Stimulated activated naive CD8-positive, alpha-beta T cell treated with anti-CD3 and anti-CD28 coated beads, Interleukin-15, amount 100 ng/mL, for 72 hours (primary cell): ENCODE measurements at regions not wholly inside any gene's neighbourhood (a gene's known extent, or its start where the extent isn't known, plus 50 kb on each side); places are given as distances from the start of the nearest gene placed in this dataset.
A peak's percentile ranks its signal among the peaks of the same experiment; 100 is the strongest.

Experiments
- ATAC-seq: fragments of 150-1000 bp; cut with Tn5 transposase; 2 replicates; pipeline ENCODE4 v1.10.0; 2021; ENCODE audit warnings: mild to moderate bottlenecking, moderate library complexity
- DNase-seq, 2 donors: peaks; one replicate each; pipeline ENCODE4 v3.0.0; 2021 to 2022
- H3K27ac Mint-ChIP-seq, 2 donors: one replicate each; pipeline ENCODE4 v1.8.0; 2022; ENCODE audit warnings: mild to moderate bottlenecking in 2 of 2, mixed read lengths in 2 of 2, moderate library complexity in 2 of 2
- H3K27me3 Mint-ChIP-seq: one replicate; pipeline ENCODE4 v1.8.0; 2022; ENCODE audit warnings: mixed read lengths
- H3K4me1 Mint-ChIP-seq: one replicate; pipeline ENCODE4 v1.8.0; 2022; ENCODE audit warnings: mild to moderate bottlenecking, mixed read lengths
- H3K4me3 Mint-ChIP-seq, 2 donors: one replicate each; pipeline ENCODE4 v1.8.0; 2022; ENCODE audit warnings: mild to moderate bottlenecking in 2 of 2, mixed read lengths in 2 of 2, moderate library complexity in 1 of 2
- H3K9me3 Mint-ChIP-seq, 2 donors: one replicate each; pipeline ENCODE4 v1.8.0; 2022; ENCODE audit warnings: mixed read lengths in 2 of 2

DNA sequence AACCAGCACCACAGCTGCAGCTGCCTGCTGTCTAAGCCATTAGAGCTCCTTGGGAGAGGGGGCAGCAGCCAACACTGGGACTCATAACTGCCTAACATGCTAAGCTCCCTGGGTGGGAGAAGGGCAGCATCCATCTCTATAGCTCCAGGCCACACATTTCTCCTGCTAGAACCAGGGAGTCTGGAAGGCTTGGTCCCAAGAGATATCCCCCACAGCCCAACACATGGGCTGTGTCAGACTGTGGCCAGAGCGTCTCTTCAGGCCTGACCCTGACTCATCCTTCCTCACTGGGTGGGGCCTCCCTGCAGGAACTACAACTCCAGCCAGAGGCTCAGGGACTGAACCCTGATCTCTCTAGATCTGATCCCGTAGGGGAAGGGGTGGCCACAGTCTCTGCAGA, 411.1 kb downstream of the HDGFL1 start:
- no peak overlapping the region for H3K27ac Mint-ChIP-seq
- no peak overlapping the region for H3K4me3 Mint-ChIP-seq
- H3K4me1 Mint-ChIP-seq: no peaks in the 10 kb centered on the region
- no peak for DNase-seq
- no peak for ATAC-seq
- peaks cover 7 to 20% of the 10 kb centered on the region in 2 donors for H3K9me3 Mint-ChIP-seq
- H3K27me3 Mint-ChIP-seq: no peaks in the 10 kb centered on the region

DNA sequence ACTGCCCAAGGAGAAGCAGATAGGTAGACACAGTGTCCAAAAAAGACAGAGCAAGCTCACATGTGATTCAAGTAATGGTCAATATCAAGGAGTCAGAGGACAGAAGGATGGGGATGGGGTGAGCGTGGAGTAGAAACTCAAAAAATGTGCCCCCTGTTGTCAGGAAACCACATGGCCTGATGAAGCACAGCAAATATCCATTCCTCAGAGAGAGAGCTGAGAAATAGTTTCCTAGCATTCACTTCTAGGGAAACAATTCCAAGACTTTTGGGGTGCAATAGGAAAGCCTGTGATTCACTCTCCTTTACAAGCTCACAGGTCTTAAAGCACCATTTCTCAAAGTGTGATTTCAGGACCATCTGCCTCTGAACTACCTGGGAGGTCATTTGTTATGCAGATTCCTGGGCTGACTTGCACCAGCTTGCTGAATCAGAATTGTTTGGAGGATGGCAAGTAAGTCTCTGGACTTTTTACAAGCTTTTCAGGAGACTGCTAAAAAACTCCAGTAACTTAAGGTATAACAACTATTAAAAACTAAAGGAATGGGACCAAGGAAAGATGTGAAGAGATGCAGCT, 432.8 kb downstream of the HDGFL1 start:
- H3K4me3 Mint-ChIP-seq: no peak overlapping the region
- H3K9me3 Mint-ChIP-seq: peaks cover 0 to 10% of the 10 kb centered on the region in 2 donors
- DNase-seq: no peak
- no peak overlapping the region for H3K27ac Mint-ChIP-seq
- H3K27me3 Mint-ChIP-seq: no peaks in the 10 kb centered on the region
- ATAC-seq: no peak
- H3K4me1 Mint-ChIP-seq: no peaks in the 10 kb centered on the region

DNA sequence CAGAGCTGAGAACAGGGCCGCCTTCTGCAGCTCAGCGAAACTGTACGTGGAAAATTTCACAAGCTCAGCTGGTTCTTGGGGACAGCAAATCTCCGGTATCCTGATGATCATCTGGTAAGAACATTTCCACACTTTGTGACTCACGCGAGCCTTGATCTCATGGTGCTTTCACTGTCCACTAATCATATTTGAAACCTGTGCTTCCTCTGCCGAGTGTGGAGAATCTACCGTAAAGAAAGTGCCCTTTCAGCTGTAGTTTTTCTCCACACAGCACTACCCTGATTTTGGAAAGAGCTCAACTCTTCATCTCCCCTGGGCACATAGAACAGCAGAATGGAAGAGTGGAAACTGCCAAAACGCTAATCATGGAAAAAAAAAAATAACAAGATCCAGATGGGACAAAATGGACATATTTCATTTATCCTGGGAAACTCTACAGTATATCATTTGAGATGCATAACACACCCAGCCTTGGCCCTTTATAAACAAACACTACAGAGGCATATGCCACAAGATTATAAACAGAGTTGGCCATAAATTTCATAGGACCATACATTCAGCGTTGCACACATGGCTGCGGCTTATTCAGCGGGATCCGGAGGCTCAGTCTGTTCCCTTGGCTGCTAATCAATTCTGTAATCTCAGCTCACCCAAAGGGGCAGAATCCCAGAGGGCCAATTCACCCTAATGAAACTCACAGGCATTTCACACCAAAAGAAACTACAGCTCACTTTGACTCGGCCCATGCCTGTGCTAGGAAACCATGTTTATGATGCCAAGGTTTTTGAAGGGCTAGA, 434.5 kb downstream of the HDGFL1 start:
- Mint-ChIP-seq H3K4me3 (no peak overlapping the region), H3K4me1 (no peaks in the 10 kb centered on the region), H3K9me3 (peaks cover 0 to 10% of the 10 kb centered on the region in 2 donors), H3K27ac (no peak overlapping the region), H3K27me3 (no peaks in the 10 kb centered on the region)
- ATAC-seq (no peak), DNase-seq (no peak)

DNA sequence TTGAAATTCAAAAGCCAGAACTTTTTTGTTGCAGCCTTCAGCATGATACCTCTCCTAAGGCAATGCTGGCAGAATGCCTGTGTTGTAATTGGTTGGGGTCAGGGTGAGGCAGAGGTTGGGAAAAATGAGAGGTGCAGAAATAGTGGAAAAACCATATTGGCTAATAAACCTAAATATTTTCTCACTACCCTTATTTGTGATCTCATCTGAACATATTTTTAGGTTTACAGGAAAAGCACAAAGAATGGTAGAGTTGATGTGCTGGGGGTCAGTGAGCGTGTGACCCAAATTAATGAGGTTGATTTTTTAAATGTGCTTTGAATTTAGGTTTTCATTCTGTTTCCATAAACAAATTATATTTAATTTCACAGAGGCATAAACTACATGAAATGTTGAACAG, 437.3 kb downstream of the HDGFL1 start:
- no peak for DNase-seq
- no peaks in the 10 kb centered on the region for H3K9me3 Mint-ChIP-seq
- H3K27ac Mint-ChIP-seq: no peak overlapping the region
- no peak for ATAC-seq
- H3K27me3 Mint-ChIP-seq: no peaks in the 10 kb centered on the region
- H3K4me1 Mint-ChIP-seq: no peaks in the 10 kb centered on the region
- no peak overlapping the region for H3K4me3 Mint-ChIP-seq

DNA sequence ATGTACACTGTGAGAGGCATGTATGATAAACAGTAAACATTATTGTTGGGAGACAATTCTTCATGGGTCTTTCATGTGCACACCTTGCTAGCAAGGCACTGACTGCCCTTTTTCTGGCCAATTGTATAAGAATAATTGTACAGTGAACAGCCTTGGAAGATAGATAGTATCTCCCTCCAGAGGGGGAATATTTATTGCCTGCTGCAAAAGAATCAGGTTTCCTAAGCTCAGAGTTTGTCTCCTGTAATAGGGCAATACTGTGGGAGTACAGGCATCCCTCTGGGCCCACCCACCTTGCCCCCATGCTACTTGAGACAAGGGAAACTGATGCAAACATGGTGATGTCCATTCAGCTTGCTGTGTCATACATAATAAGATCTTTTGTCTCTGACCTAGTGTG, 442.2 kb downstream of the HDGFL1 start:
- no peak for ATAC-seq
- Mint-ChIP-seq H3K4me1 (no peaks in the 10 kb centered on the region), H3K4me3 (no peak overlapping the region), H3K9me3 (no peaks in the 10 kb centered on the region), H3K27me3 (no peaks in the 10 kb centered on the region), H3K27ac (no peak overlapping the region)
- DNase-seq: no peak

DNA sequence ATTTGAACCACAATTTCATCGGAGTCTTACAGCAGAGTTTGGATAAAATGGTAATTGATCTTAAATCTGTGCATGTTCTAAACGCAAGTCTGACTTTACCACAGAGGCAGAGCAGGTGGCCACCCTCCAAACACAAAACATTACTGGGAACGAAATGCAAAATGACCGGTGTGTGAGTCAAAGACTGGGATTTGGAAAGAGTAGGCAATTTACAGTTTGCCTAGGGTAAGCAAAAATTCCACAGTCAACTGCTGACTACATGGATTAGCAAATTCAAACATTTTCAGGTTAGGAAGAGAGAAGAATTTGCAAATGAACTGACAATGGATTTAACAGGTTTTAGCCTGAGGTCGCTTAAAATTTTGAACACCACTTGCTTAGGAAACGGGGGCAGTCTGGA, 444.4 kb downstream of the HDGFL1 start:
- no peak for ATAC-seq
- DNase-seq: no peak
- no peaks in the 10 kb centered on the region for H3K4me1 Mint-ChIP-seq
- no peaks in the 10 kb centered on the region for H3K27me3 Mint-ChIP-seq
- H3K9me3 Mint-ChIP-seq: peaks cover 0 to 6% of the 10 kb centered on the region in 2 donors
- no peak overlapping the region for H3K4me3 Mint-ChIP-seq
- no peak overlapping the region for H3K27ac Mint-ChIP-seq

DNA sequence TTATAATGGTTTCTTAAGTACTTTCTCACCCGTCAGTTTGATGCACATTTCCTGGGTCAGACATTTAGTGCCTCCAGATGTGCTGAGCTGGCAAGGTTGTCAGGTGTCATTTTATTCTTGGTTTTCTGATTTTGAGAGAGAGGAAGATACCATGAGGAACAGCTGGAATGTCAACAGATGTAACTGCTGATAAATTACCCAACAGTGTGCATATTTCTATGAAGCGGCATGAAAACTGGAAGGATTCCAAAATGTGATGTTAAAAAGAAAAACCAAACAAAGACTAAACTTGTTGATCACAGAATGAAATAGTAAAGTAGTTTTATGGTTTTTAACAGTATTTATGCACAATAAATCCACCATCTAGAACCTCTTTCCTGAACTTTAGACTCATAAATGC, 447.3 kb downstream of the HDGFL1 start:
- H3K9me3 Mint-ChIP-seq: peaks cover 0 to 6% of the 10 kb centered on the region in 2 donors
- no peak for ATAC-seq

DNA sequence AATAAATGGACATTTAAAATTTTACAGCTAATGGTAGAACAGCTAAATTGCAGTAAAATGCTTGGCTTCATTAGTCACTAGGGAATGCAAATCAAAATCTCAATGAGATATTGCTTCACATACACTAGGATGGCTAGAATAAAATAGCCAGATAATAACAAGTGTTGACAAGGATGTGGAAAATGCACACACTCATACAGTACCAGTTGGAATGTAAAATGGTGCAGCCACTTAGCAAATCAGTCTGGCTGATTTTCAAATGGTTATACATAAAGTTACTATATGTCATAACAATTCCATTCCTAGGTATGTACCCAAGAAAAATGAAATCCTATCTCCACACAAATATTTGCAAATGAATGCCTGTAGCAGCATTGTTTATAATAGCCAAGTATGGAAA, 452.1 kb downstream of the HDGFL1 start:
- Mint-ChIP-seq H3K4me3 (no peak overlapping the region), H3K27me3 (no peaks in the 10 kb centered on the region), H3K4me1 (no peaks in the 10 kb centered on the region), H3K27ac (no peak overlapping the region), H3K9me3 (peaks cover 0 to 6% of the 10 kb centered on the region in 2 donors)
- DNase-seq: no peak
- no peak for ATAC-seq

More for the DNA sequence above, 447.3 kb downstream of the HDGFL1 start:
- Mint-ChIP-seq H3K27me3 (no peaks in the 10 kb centered on the region), H3K4me1 (no peaks in the 10 kb centered on the region), H3K4me3 (no peak overlapping the region), H3K27ac (no peak overlapping the region)
- no peak for DNase-seq

DNA sequence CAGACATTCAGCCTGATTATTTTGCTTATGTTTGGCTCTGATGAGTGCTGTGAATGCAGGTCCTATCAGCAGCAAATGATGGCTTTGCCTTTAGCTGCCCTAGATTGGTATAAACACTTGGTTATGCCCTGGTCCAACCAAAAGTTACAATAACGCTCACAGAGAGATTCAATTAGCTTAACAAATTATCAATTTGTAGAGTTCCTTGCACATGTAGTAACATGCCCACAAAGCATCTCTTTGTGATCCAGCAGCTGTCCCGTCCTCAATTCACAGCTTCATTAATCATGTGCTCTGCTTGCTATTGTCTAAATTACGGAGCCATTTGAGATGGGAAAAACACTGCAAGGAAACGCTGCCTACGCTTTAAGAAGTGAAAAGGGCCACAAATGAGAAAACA, 457.9 kb downstream of the HDGFL1 start:
- no peak for ATAC-seq

DNA sequence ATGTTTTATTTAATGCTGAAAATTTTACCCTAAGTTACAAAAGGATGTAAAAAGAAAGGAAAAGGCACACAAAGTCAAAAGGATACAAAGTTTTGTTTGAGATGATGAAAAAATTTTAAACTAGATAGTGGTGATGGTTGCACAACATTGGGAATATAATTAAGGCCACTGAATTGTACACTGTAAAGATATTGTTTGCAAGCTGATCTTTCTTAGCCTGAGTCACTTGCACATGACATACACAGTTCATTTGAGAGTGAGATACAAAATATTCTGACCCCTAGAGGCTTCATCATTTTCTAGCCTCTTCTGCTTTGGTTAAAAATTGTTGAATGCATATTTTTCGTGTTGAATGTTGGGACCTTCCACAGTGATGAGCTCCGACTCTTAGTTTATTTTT, 462.6 kb downstream of the HDGFL1 start:
- no peak overlapping the region for H3K4me3 Mint-ChIP-seq
- H3K27ac Mint-ChIP-seq: no peak overlapping the region
- DNase-seq (no peak), ATAC-seq (no peak)
- no peaks in the 10 kb centered on the region for H3K27me3 Mint-ChIP-seq
- no peaks in the 10 kb centered on the region for H3K4me1 Mint-ChIP-seq
- H3K9me3 Mint-ChIP-seq: peaks cover 0 to 7% of the 10 kb centered on the region in 2 donors

More for the DNA sequence above, 457.9 kb downstream of the HDGFL1 start:
- no peak overlapping the region for H3K27ac Mint-ChIP-seq
- H3K4me1 Mint-ChIP-seq: no peaks in the 10 kb centered on the region
- no peak for DNase-seq
- H3K9me3 Mint-ChIP-seq: peaks cover 0 to 7% of the 10 kb centered on the region in 2 donors
- no peak overlapping the region for H3K4me3 Mint-ChIP-seq
- H3K27me3 Mint-ChIP-seq: no peaks in the 10 kb centered on the region

DNA sequence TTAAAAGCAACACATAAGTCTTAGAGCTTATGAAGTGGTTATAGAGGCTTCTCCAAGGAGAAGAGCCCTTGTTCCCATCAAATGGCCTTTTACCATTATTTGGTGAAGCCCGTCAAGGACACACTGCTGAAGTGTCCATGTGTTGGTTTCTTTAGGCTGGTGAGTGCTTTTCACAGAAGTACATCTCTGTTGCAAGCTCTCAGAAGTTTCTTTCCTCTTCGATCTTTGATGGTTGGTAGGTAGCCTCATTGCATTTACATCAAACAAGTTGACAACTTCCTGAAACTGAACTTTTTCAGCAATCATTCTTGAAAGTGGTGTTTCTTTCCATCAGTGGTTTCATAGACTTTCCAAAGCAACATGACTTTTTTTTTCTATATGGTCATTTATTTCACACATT, 465.6 kb downstream of the HDGFL1 start:
- DNase-seq (no peak), ATAC-seq (no peak)
- Mint-ChIP-seq H3K9me3 (no peaks in the 10 kb centered on the region), H3K27ac (no peak overlapping the region), H3K4me1 (no peaks in the 10 kb centered on the region), H3K27me3 (no peaks in the 10 kb centered on the region), H3K4me3 (no peak overlapping the region)

DNA sequence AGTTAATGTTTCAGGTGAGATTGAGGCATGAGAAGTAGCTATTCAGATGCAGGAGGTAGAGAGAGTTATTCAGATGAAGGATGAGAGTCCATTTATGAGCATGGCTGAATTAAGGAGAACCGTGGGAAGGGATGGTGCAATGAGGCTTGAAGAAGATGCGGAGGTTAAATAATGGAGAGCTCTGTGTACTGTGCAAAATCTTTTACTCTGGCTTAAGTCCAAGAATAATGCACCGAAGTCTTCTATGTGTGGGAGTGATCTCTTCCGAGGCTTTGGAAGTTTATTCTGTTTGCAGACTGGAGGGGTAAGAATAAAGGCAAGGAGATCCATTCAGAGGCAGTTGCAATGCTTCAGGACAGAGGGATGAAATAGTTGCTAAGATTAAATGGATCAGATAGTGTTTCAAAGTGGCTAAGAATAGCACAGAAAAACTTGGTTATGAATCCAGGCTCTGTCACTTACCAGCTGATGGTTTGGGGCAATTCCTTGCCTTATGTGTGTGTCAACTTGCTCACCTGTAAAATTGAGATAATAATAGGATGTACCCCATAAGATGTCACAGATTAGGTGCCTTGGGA, 467.1 kb downstream of the HDGFL1 start:
- no peaks in the 10 kb centered on the region for H3K4me1 Mint-ChIP-seq
- no peaks in the 10 kb centered on the region for H3K9me3 Mint-ChIP-seq
- DNase-seq (no peak), ATAC-seq (no peak)
- H3K4me3 Mint-ChIP-seq: no peak overlapping the region
- H3K27ac Mint-ChIP-seq: no peak overlapping the region
- no peaks in the 10 kb centered on the region for H3K27me3 Mint-ChIP-seq

DNA sequence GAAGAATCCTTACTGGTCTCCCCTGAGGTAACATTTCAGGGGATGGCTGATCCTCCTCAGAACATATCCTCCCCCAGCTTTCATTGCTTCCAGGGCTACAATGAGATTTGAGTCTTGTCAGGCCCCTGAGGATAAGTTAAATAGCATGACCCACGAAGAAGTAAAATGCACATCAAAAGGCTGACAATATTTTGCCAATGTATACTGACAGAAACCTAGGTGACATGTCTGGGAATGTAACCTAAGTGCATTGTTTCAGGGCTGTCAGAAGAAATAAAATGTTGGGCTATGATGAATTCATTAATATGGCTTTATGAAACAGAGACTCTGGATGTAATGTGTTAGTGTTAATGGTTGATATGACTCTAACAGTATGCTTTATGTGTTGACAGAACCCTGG, 471.5 kb downstream of the HDGFL1 start:
- peaks cover 0 to 7% of the 10 kb centered on the region in 2 donors for H3K9me3 Mint-ChIP-seq
- ATAC-seq (no peak), DNase-seq (no peak)
- H3K4me3 Mint-ChIP-seq: no peak overlapping the region
- H3K4me1 Mint-ChIP-seq: no peaks in the 10 kb centered on the region
- no peak overlapping the region for H3K27ac Mint-ChIP-seq
- no peaks in the 10 kb centered on the region for H3K27me3 Mint-ChIP-seq

DNA sequence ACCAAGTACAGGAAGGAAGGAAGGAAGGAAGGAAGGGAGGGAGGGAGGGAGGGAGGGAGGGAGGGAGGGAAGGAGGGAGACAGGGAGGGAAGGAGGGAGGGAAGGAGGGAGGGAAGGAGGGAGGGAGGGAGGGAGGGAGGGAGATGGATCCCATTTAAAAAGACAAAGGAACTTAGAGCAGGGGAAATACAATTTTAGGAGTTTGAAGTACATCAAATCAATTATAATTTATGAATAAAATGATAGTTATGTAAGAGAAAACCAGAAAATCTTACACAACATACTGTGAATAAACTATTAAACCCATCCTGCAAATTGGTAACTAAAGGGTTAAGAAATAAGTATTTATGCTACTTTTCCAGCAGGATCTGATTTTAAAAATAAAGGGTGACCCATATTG, 475.9 kb downstream of the HDGFL1 start:
- ATAC-seq (no peak), DNase-seq (no peak)
- Mint-ChIP-seq H3K27ac (peak overlapping the region in 1 of 2 donors; percentile 46), H3K4me1 (no peaks in the 10 kb centered on the region), H3K27me3 (no peaks in the 10 kb centered on the region), H3K4me3 (no peak overlapping the region), H3K9me3 (peaks cover 7 to 10% of the 10 kb centered on the region in 2 donors)

DNA sequence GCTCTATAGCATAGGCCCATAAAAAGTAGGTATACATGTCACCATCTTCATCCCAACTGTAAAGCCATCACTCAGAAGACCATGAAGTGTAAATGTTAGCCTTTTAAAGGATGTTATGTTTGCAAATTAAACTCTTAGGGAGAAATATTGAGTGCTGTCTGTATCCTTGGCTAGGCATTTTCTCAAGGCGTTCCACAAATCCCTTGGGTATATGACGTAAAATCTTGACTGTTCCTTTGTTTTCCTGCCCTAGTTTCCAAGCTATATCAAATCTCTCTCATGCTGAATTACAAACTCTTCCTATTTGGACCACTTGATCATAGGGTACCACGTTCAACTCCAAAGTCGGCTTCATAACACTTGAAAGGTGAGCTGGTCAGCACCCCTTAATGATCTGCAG, 486.2 kb downstream of the HDGFL1 start:
- Mint-ChIP-seq H3K27me3 (no peaks in the 10 kb centered on the region), H3K27ac (no peak overlapping the region), H3K9me3 (peaks cover 4 to 6% of the 10 kb centered on the region in 2 donors), H3K4me1 (no peaks in the 10 kb centered on the region), H3K4me3 (no peak overlapping the region)
- DNase-seq (no peak), ATAC-seq (no peak)

DNA sequence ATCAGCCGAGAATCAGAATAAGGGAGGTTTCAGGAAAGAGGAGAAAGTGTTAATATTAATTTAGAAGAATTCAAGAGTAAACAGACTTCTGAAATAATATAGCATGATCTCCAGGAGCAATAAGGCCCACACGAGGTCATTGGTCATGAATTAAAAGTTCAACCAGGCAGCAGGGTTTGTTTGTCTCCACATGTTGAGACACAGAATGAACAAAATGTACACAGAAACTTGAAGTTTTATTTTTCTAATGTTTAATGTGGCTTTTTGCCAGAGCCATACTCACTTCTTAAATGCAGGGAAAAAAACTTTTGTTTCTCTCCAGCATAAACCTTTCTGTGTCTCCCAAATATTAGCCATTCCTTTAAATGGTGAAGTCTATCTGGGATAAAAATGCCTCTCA, 504.5 kb downstream of the HDGFL1 start:
- Mint-ChIP-seq H3K27me3 (no peaks in the 10 kb centered on the region), H3K4me1 (no peaks in the 10 kb centered on the region), H3K9me3 (no peaks in the 10 kb centered on the region), H3K4me3 (no peak overlapping the region), H3K27ac (no peak overlapping the region)
- DNase-seq (no peak), ATAC-seq (no peak)
